ENCODE measurements at regions not wholly inside any gene's neighbourhood (a gene's known extent, or its start where the extent isn't known, plus 50 kb on each side); places are given as distances from the start of the nearest gene placed in this dataset.

GRCh38 chr3:102826636-102827035 lies 391.8 kb downstream of the ZPLD1 start:
- Histone ChIP-seq H4K20me1 (ENCODE audit: control insufficient read depth, insufficient read depth) (no peaks in the 10 kb centered on the region), H3K36me3 (ENCODE audit: control insufficient read depth in 2 of 2, insufficient read depth in 2 of 2, low read length in 1 of 2) (no peaks in the 10 kb centered on the region), H3K4me3 (no peak overlapping the region), H3K4me2 (ENCODE audit: control insufficient read depth, insufficient read depth) (no peak overlapping the region), H3K9me3 (replicated peaks; ENCODE audit: control insufficient read depth, insufficient read depth, low read length) (no peaks in the 10 kb centered on the region), H3K27me3 (replicated peaks in 1 of 2; ENCODE audit: control insufficient read depth in 2 of 2, insufficient read depth in 2 of 2, low read length in 1 of 2) (no peaks in the 10 kb centered on the region), H3K4me1 (ENCODE audit: control insufficient read depth, insufficient read depth, low read length) (no peaks in the 10 kb centered on the region), H2AFZ (ENCODE audit: control insufficient read depth, low read depth, low read length) (no peak overlapping the region), H3K27ac (ENCODE audit: control insufficient read depth, insufficient read depth) (no peak overlapping the region), H3K79me2 (ENCODE audit: control insufficient read depth, insufficient read depth, low read length) (no peaks in the 10 kb centered on the region), H3K9ac (ENCODE audit: control insufficient read depth, insufficient read depth, low read length) (no peak overlapping the region)
- FAIRE-seq (no peak), ATAC-seq (no peak), DNase-seq (ENCODE audit: low read depth, low spot score) (no peak)
- ChIA-PET SMC1A (ENCODE audit: uncharacterized antibody, unreplicated experiment) (no interaction called here), POLR2A (no interaction called here), CTCF (no interaction called here), RAD21 (ENCODE audit: unreplicated experiment) (no interaction called here)
- in situ Hi-C loops (cut with MboI) (no loop called here), intact Hi-C loops (cut with micrococcal nuclease; ENCODE audit: unreplicated experiment) (no loop called here)
- 42% methylated on average over 3 of the region's 3 CpGs for WGBS (ENCODE audit: insufficient coverage, insufficient replicate concordance, low lambda C conversion rate, missing lambda C conversion rate)
- BruUV-seq (replicated peaks) = no TSS peak
- TF ChIP-seq MEF2B (IDR thresholded peaks at IDR 0.05; ENCODE audit: partially characterized antibody, poor library complexity, severe bottlenecking) = no peak
- no peak for TF ChIP-seq ELK1 (IDR thresholded peaks at IDR 0.05; ENCODE audit: low read depth, low read length)
- no peak for TF ChIP-seq USF2 (IDR thresholded peaks at IDR 0.05; ENCODE audit: borderline replicate concordance, low read depth, low read length)
- TF ChIP-seq HCFC1 (IDR thresholded peaks at IDR 0.05; ENCODE audit: low read length) = no peak
- TF ChIP-seq RELB (IDR thresholded peaks at IDR 0.05; ENCODE audit: low read depth) = no peak
- no peak for TF ChIP-seq SUPT20H (IDR thresholded peaks at IDR 0.05; ENCODE audit: borderline replicate concordance, control insufficient read depth, low read depth, low read length)
- TF ChIP-seq ATF3 (IDR thresholded peaks at IDR 0.05; ENCODE audit: borderline replicate concordance, extremely low read depth, low read depth, low read length) = no peak
